IMR-90 (cell line): ENCODE measurements at regions not wholly inside any gene's neighbourhood (a gene's known extent, or its start where the extent isn't known, plus 50 kb on each side); places are given as distances from the start of the nearest gene placed in this dataset.

Experiments used
- ATAC-seq: fragments of 200-7000 bp; cut with Tn5 transposase; 2 replicates; pipeline ENCODE4 v1.9.1; 2020; ENCODE audit warnings: low read depth, mild to moderate bottlenecking, moderate library complexity
- BruUV-seq: library from RNA; stranded (reverse); fragments of 400-500 nt; replicated peaks from 2 replicates; lab custom pipeline; 2021; lab: Mats Ljungman, UMichigan
- CTCF ChIA-PET: fragments of 300-600 bp; formaldehyde crosslinking; extraction: SDS; loops from one replicate; lab custom pipeline; 2021; ENCODE audit warnings: antibody characterized with exemption; lab: Yijun Ruan, JAX
- POLR2A ChIA-PET: fragments of 300-600 bp; sonication (Branson Sonifier 250); formaldehyde crosslinking; loops from one replicate; lab custom pipeline; 2022; ENCODE audit warnings: antibody characterized with exemption; ENCODE audit not compliant: unreplicated experiment; lab: Charles Lee
- DNase-seq: peaks from one replicate; pipeline ENCODE4 v3.0.0; 2013
- H2AFZ ChIP-seq: replicated peaks from 2 replicates; pipeline ENCODE3; 2013; ENCODE audit warnings: low read length, mild to moderate bottlenecking; ENCODE audit not compliant: poor library complexity
- H2AK5ac ChIP-seq: 2 replicates; pipeline ENCODE4 v1.6.1; 2013; ENCODE audit warnings: low read depth, low read length, inconsistent platforms
- H2AK9ac ChIP-seq: replicated peaks from 2 replicates; pipeline ENCODE3; 2013; ENCODE audit warnings: mild to moderate bottlenecking, low read depth, low read length, moderate library complexity; ENCODE audit not compliant: poor library complexity
- H2BK120ac ChIP-seq: 2 replicates; pipeline ENCODE4 v1.6.1; 2013; ENCODE audit warnings: low read depth, low read length, inconsistent platforms
- H2BK15ac ChIP-seq: 3 replicates; pipeline ENCODE4 v1.6.1; 2013; ENCODE audit warnings: low read depth, low read length, inconsistent platforms
- H2BK20ac ChIP-seq: 2 replicates; pipeline ENCODE4 v1.6.1; 2013; ENCODE audit warnings: low read depth, mild to moderate bottlenecking, inconsistent platforms, low read length, moderate library complexity
- H2BK5ac ChIP-seq: 2 replicates; pipeline ENCODE4 v1.6.1; 2013; ENCODE audit warnings: mild to moderate bottlenecking, low read depth, low read length, inconsistent platforms; ENCODE audit not compliant: poor library complexity, severe bottlenecking
- H3K14ac ChIP-seq: replicated peaks from 2 replicates; pipeline ENCODE4 v1.6.1; 2013; ENCODE audit warnings: low read depth, low read length, inconsistent platforms
- H3K18ac ChIP-seq: 2 replicates; pipeline ENCODE4 v1.6.1; 2013; ENCODE audit warnings: low read depth, low read length, control low read depth
- H3K23ac ChIP-seq: 2 replicates; pipeline ENCODE4 v1.6.1; 2013; ENCODE audit warnings: low read depth, low read length, inconsistent platforms
- H3K27ac ChIP-seq: 2 replicates; pipeline ENCODE4 v1.5.1; 2013; ENCODE audit warnings: mild to moderate bottlenecking, control low read depth, low read length; ENCODE audit not compliant: insufficient read depth
- H3K27me3 ChIP-seq: 2 replicates; pipeline ENCODE4 v1.6.1; 2013; ENCODE audit warnings: low read length; ENCODE audit not compliant: control insufficient read depth, insufficient read depth
- H3K36me3 ChIP-seq: 2 replicates; pipeline ENCODE4 v1.6.1; 2013; ENCODE audit warnings: low read length, mixed read lengths; ENCODE audit not compliant: control insufficient read depth, insufficient read depth
- H3K4ac ChIP-seq: 2 replicates; pipeline ENCODE4 v1.6.1; 2013; ENCODE audit warnings: low read depth, low read length, inconsistent platforms
- H3K4me1 ChIP-seq: 2 replicates; pipeline ENCODE4 v1.6.1; 2013; ENCODE audit warnings: low read length, mixed read lengths; ENCODE audit not compliant: control insufficient read depth, insufficient read depth
- H3K4me2 ChIP-seq: 2 replicates; pipeline ENCODE4 v1.6.1; 2013; ENCODE audit warnings: low read depth, mild to moderate bottlenecking, control low read depth, low read length, moderate library complexity
- H3K4me3 ChIP-seq: 2 replicates; pipeline ENCODE4 v1.5.1; 2013; ENCODE audit warnings: low read depth, mild to moderate bottlenecking, control low read depth, low read length, moderate library complexity; ENCODE audit not compliant: insufficient read depth
- H3K56ac ChIP-seq: 2 replicates; pipeline ENCODE4 v1.6.1; 2013; ENCODE audit warnings: low read length, inconsistent platforms; ENCODE audit not compliant: insufficient read depth; ENCODE audit errors: extremely low read depth
- H3K79me1 ChIP-seq, 2 experiments: 2 replicates each; pipeline ENCODE4 v1.6.1; 2013; ENCODE audit warnings: low read length in 2 of 2, inconsistent platforms in 1 of 2, low read depth in 1 of 2
- H3K9ac ChIP-seq: 2 replicates; pipeline ENCODE4 v1.6.1; 2013; ENCODE audit warnings: low read depth, low read length, control low read depth
- H3K9me1 ChIP-seq: 2 replicates; pipeline ENCODE4 v1.6.1; 2013; ENCODE audit warnings: low read length, inconsistent platforms; ENCODE audit not compliant: insufficient read depth
- H3K9me3 ChIP-seq: 2 replicates; pipeline ENCODE4 v1.6.1; 2013; ENCODE audit warnings: low read length; ENCODE audit not compliant: control insufficient read depth, insufficient read depth
- H4K20me1 ChIP-seq: 2 replicates; pipeline ENCODE4 v1.6.1; 2013; ENCODE audit warnings: low read length, inconsistent platforms; ENCODE audit not compliant: insufficient read depth
- H4K5ac ChIP-seq: 2 replicates; pipeline ENCODE4 v1.6.1; 2013; ENCODE audit warnings: mild to moderate bottlenecking, low read depth, low read length, control low read depth
- H4K8ac ChIP-seq, 2 experiments: 2 replicates each; pipeline ENCODE4 v1.6.1; 2013; ENCODE audit warnings: low read depth in 2 of 2, low read length in 2 of 2, control low read depth in 1 of 2, inconsistent platforms in 1 of 2
- H4K91ac ChIP-seq: 2 replicates; pipeline ENCODE4 v1.6.1; 2013; ENCODE audit warnings: low read depth, low read length, inconsistent platforms; ENCODE audit not compliant: insufficient read depth
- BHLHE40 ChIP-seq: fragments of 150-350 bp; IDR thresholded peaks from 2 replicates; pipeline ENCODE4 v1.6.1; 2016; ENCODE audit warnings: mild to moderate bottlenecking, low read depth, low read length
- FOS ChIP-seq: fragments of 150-350 bp; IDR thresholded peaks from 2 replicates; pipeline ENCODE4 v1.6.1; 2016; ENCODE audit warnings: low read depth, low read length
- MAFK ChIP-seq: IDR thresholded peaks from 2 replicates; pipeline ENCODE4 v1.6.1; 2012; ENCODE audit warnings: low read depth, low read length, improper control_type of control experiment
- WGBS, 2 experiments: methylation state at CpG; one replicate each; pipeline versions ENCODE4 v1.1.5 to v1.1.7; 2013; ENCODE audit warnings: missing lambda C conversion rate in 2 of 2; ENCODE audit not compliant: insufficient read length in 1 of 2; ENCODE audit errors: extremely low coverage in 2 of 2; 5-methylcytosine and 5-hydroxymethylcytosine counted together
- dilution Hi-C: fragments of 300-500 bp; cut with HindIII; formaldehyde crosslinking; loops from one replicate; pipeline ENCODE4 v1.14.3; 2018; ENCODE audit warnings: low sequenced_read_pairs; ENCODE audit not compliant: unreplicated experiment
- in situ Hi-C: fragments of 300-500 bp; cut with MboI; formaldehyde crosslinking; loops from 3 replicates; pipeline ENCODE4 v1.14.3; 2019; ENCODE audit warnings: low sequenced_read_pairs, inconsistent platforms, mixed read lengths
- intact Hi-C: fragments of 100-400 bp; cut with micrococcal nuclease; formaldehyde crosslinking; loops from 2 replicates; pipeline ENCODE4 v1.10.0; 2022

- Histone ChIP-seq H4K8ac (no peak overlapping the region; a peak in 1 of 4 replicates), H3K9ac (no peak overlapping the region), H2BK120ac (no peak overlapping the region), H2BK15ac (no peak overlapping the region), H2BK5ac (peak overlapping the region; percentile 62), H3K4me2 (no peak overlapping the region), H3K9me3 (no peaks in the 10 kb centered on the region), H3K56ac (no peak overlapping the region), H3K36me3 (no peaks in the 10 kb centered on the region), H3K23ac (no peak overlapping the region), H3K27ac (no peak overlapping the region), H3K79me1 (no peaks in the 10 kb centered on the region), H2AK9ac (no peak overlapping the region), H2AK5ac (no peak overlapping the region), H4K91ac (no peak overlapping the region), H3K4ac (no peak overlapping the region), H4K5ac (no peak overlapping the region; the same call in 1 of the 2 replicates), H2AFZ (no peak overlapping the region), H3K9me1 (no peaks in the 10 kb centered on the region), H3K27me3 (no peaks in the 10 kb centered on the region), H4K20me1 (no peaks in the 10 kb centered on the region), H3K4me3 (no peak overlapping the region), H3K14ac (no peak overlapping the region), H3K4me1 (peaks cover 1% of the 10 kb centered on the region; the same call in 1 of the 2 replicates), H2BK20ac (no peak overlapping the region), H3K18ac (no peak overlapping the region)
- WGBS, 2 experiments: no CpG with 5 or more reads among the region's 2 CpGs
- TF ChIP-seq BHLHE40 (0 out of 2 replicates have a peak, but pooled peaks have one; percentile 5), MAFK (0 out of 2 replicates have a peak, but pooled peaks have one; percentile 9), FOS (no peak)
- DNase-seq: peak; percentile 71
- BruUV-seq: no TSS peak
- ATAC-seq: peak; percentile 90
- intact Hi-C loops: no loop called here
- CTCF ChIA-PET: no interaction called here
- in situ Hi-C loops: no loop called here
- dilution Hi-C loops: no loop called here
- POLR2A ChIA-PET: no interaction called here
Observed at GRCh38 chr3:76415384-76415783, 624.5 kb upstream of the ROBO2 start.
